ENCODE measurements at regions not wholly inside any gene's neighbourhood (a gene's known extent, or its start where the extent isn't known, plus 50 kb on each side); places are given as distances from the start of the nearest gene placed in this dataset.
A peak's percentile ranks its signal among the peaks of the same experiment; 100 is the strongest.
"Not testable (repeated sequence)": the region's sequence is repeated elsewhere in the genome, so short reads cannot be mapped to it uniquely, and the experiment has no call there.

- H4K12ac ChIP-seq (ENCODE audit: low read depth, low read length), result no peak overlapping the region
- no peaks in the 10 kb centered on the region for H3K79me1 ChIP-seq (ENCODE audit: low read length)
- no peak overlapping the region for H3K4me3 ChIP-seq (ENCODE audit: low read depth, low read length)
- no peaks in the 10 kb centered on the region for H3K9me3 ChIP-seq (ENCODE audit: insufficient read depth, low read depth, low read length)
- H3K9ac ChIP-seq (ENCODE audit: low read length), result no peak overlapping the region
- H3K14ac ChIP-seq (ENCODE audit: low read length), result no peak overlapping the region
- H2AK5ac ChIP-seq (ENCODE audit: low read length), result no peak overlapping the region
- H3K18ac ChIP-seq (ENCODE audit: low read length), result no peak overlapping the region
- peak in 1 of 2 donors; percentile 9 for DNase-seq
- no peak overlapping the region for H4K91ac ChIP-seq (ENCODE audit: low read depth, low read length)
- H3K36me3 ChIP-seq (ENCODE audit: control insufficient read depth in 1 of 2, insufficient read depth in 2 of 2, low read length in 2 of 2), result peaks cover 2 to 12% of the 10 kb centered on the region in 2 experiments
- no peak overlapping the region for H3K27ac ChIP-seq (ENCODE audit: low read depth, low read length)
- no peak overlapping the region for H3K23ac ChIP-seq (ENCODE audit: low read length)
- H3K4me2 ChIP-seq (ENCODE audit: low read length), result no peak overlapping the region
- no peaks in the 10 kb centered on the region for H3K27me3 ChIP-seq (ENCODE audit: insufficient read depth, low read length)
- H3K4ac ChIP-seq (ENCODE audit: low read depth, low read length), result no peak overlapping the region
- no peak overlapping the region for H2BK12ac ChIP-seq (ENCODE audit: low read length)
- no peaks in the 10 kb centered on the region for H3K79me2 ChIP-seq (ENCODE audit: control insufficient read depth, insufficient read depth, low read length, poor library complexity)
- H2BK120ac ChIP-seq (ENCODE audit: insufficient read depth, low read length, poor library complexity), result no peak overlapping the region
- no peaks in the 10 kb centered on the region for H3K4me1 ChIP-seq (ENCODE audit: control insufficient read depth in 1 of 2, insufficient read depth in 2 of 2, low read length in 2 of 2)
- no CpG with 5 or more reads among the region's 2 CpGs for WGBS (ENCODE audit: extremely low coverage, insufficient coverage, insufficient read length)
- no peak overlapping the region for H4K8ac ChIP-seq (ENCODE audit: low read depth, low read length)
- no peak overlapping the region for H2AFZ ChIP-seq (ENCODE audit: insufficient read depth, low read length, poor library complexity)
- no peak overlapping the region for H2BK5ac ChIP-seq (ENCODE audit: low read depth, low read length, poor library complexity)
These were observed 90.1 kb upstream of the PCAT7 start for GRCh38 chr9:94464790-94465189.

DNA sequence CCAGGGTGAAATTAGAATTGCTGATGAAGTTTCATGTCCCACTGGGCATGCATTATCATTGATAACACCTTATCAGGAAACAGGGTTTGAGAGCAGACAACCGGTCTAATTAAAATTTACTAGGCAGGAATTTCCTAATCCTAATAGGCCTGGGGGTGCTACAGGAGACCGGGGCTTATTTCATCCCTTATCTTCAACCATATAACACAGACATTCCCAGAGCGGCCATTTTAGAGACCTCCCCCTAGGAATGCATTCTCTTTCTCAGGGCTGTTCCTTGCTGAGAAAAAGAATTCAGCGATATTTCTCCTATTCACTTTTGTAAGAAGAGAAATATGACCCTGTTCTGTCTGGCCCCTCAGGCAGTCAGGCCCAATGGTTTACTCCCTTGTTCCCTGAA is 82.8 kb upstream of the PCAT7 start:
- not testable (repeated sequence) for H4K91ac ChIP-seq (ENCODE audit: low read depth, low read length); H2BK120ac ChIP-seq (ENCODE audit: insufficient read depth, low read length, poor library complexity); H3K14ac ChIP-seq (ENCODE audit: low read length); H3K9ac ChIP-seq (ENCODE audit: low read length); H3K4me2 ChIP-seq (ENCODE audit: low read length); H3K4ac ChIP-seq (ENCODE audit: low read depth, low read length); H4K12ac ChIP-seq (ENCODE audit: low read depth, low read length); H3K79me1 ChIP-seq (ENCODE audit: low read length); H4K8ac ChIP-seq (ENCODE audit: low read depth, low read length); H3K18ac ChIP-seq (ENCODE audit: low read length); DNase-seq; H2BK12ac ChIP-seq (ENCODE audit: low read length); H3K23ac ChIP-seq (ENCODE audit: low read length); H3K4me1 ChIP-seq (ENCODE audit: control insufficient read depth in 1 of 2, insufficient read depth in 2 of 2, low read length in 2 of 2); H2BK5ac ChIP-seq (ENCODE audit: low read depth, low read length, poor library complexity); H3K36me3 ChIP-seq (ENCODE audit: control insufficient read depth in 1 of 2, insufficient read depth in 2 of 2, low read length in 2 of 2); H3K27ac ChIP-seq (ENCODE audit: low read depth, low read length); H3K27me3 ChIP-seq (ENCODE audit: insufficient read depth, low read length); H3K9me3 ChIP-seq (ENCODE audit: insufficient read depth, low read depth, low read length); H2AK5ac ChIP-seq (ENCODE audit: low read length); H2AFZ ChIP-seq (ENCODE audit: insufficient read depth, low read length, poor library complexity); H3K4me3 ChIP-seq (ENCODE audit: low read depth, low read length); H3K79me2 ChIP-seq (ENCODE audit: control insufficient read depth, insufficient read depth, low read length, poor library complexity)
- WGBS (ENCODE audit: extremely low coverage, insufficient coverage, insufficient read length), result no CpG with 5 or more reads among the region's 4 CpGs

GRCh38 chr9:94472806-94473360 is 82.0 kb upstream of the PCAT7 start:
- H3K4ac ChIP-seq (ENCODE audit: low read depth, low read length), result no peak overlapping the region
- WGBS (ENCODE audit: extremely low coverage, insufficient coverage, insufficient read length), result no CpG with 5 or more reads among the region's 4 CpGs
- no peak overlapping the region for H3K9ac ChIP-seq (ENCODE audit: low read length)

GRCh38 chr9:94478755-94479730 is 75.8 kb upstream of the PCAT7 start:
- Histone ChIP-seq H2AFZ (ENCODE audit: insufficient read depth, low read length, poor library complexity) (no peak overlapping the region), H3K9me3 (ENCODE audit: insufficient read depth, low read depth, low read length) (peaks cover 7% of the 10 kb centered on the region), H2BK5ac (ENCODE audit: low read depth, low read length, poor library complexity) (no peak overlapping the region), H3K23ac (ENCODE audit: low read length) (no peak overlapping the region), H2BK120ac (ENCODE audit: insufficient read depth, low read length, poor library complexity) (no peak overlapping the region), H3K9ac (ENCODE audit: low read length) (no peak overlapping the region), H3K18ac (ENCODE audit: low read length) (no peak overlapping the region), H3K27me3 (ENCODE audit: insufficient read depth, low read length) (no peaks in the 10 kb centered on the region), H4K91ac (ENCODE audit: low read depth, low read length) (no peak overlapping the region), H2BK12ac (ENCODE audit: low read length) (no peak overlapping the region), H4K8ac (ENCODE audit: low read depth, low read length) (no peak overlapping the region), H3K4me3 (ENCODE audit: low read depth, low read length) (no peak overlapping the region), H3K27ac (ENCODE audit: low read depth, low read length) (no peak overlapping the region), H3K4me2 (ENCODE audit: low read length) (no peak overlapping the region), H3K4ac (ENCODE audit: low read depth, low read length) (no peak overlapping the region), H2AK5ac (ENCODE audit: low read length) (no peak overlapping the region), H3K14ac (ENCODE audit: low read length) (no peak overlapping the region), H4K12ac (ENCODE audit: low read depth, low read length) (no peak overlapping the region), H3K79me1 (ENCODE audit: low read length) (no peaks in the 10 kb centered on the region), H3K4me1 (ENCODE audit: control insufficient read depth in 1 of 2, insufficient read depth in 2 of 2, low read length in 2 of 2) (no peaks in the 10 kb centered on the region), H3K79me2 (ENCODE audit: control insufficient read depth, insufficient read depth, low read length, poor library complexity) (no peaks in the 10 kb centered on the region), H3K36me3 (ENCODE audit: control insufficient read depth in 1 of 2, insufficient read depth in 2 of 2, low read length in 2 of 2) (no peaks in the 10 kb centered on the region)
- no CpG with 5 or more reads among the region's 29 CpGs for WGBS (ENCODE audit: extremely low coverage, insufficient coverage, insufficient read length)
- no peak for DNase-seq

More at GRCh38 chr9:94472806-94473360, 82.0 kb upstream of the PCAT7 start:
- no peak overlapping the region for H2AK5ac ChIP-seq (ENCODE audit: low read length)
- H3K36me3 ChIP-seq (ENCODE audit: control insufficient read depth in 1 of 2, insufficient read depth in 2 of 2, low read length in 2 of 2), result no peaks in the 10 kb centered on the region
- no peak overlapping the region for H2BK5ac ChIP-seq (ENCODE audit: low read depth, low read length, poor library complexity)
- no peak overlapping the region for H2AFZ ChIP-seq (ENCODE audit: insufficient read depth, low read length, poor library complexity)
- H3K4me3 ChIP-seq (ENCODE audit: low read depth, low read length), result no peak overlapping the region
- H3K14ac ChIP-seq (ENCODE audit: low read length), result no peak overlapping the region
- no peak overlapping the region for H4K8ac ChIP-seq (ENCODE audit: low read depth, low read length)
- no peak overlapping the region for H2BK120ac ChIP-seq (ENCODE audit: insufficient read depth, low read length, poor library complexity)
- DNase-seq, result no peak
- H3K79me2 ChIP-seq (ENCODE audit: control insufficient read depth, insufficient read depth, low read length, poor library complexity), result no peaks in the 10 kb centered on the region
- H3K18ac ChIP-seq (ENCODE audit: low read length), result no peak overlapping the region
- no peak overlapping the region for H3K23ac ChIP-seq (ENCODE audit: low read length)
- no peak overlapping the region for H2BK12ac ChIP-seq (ENCODE audit: low read length)
- no peaks in the 10 kb centered on the region for H3K27me3 ChIP-seq (ENCODE audit: insufficient read depth, low read length)
- no peak overlapping the region for H4K91ac ChIP-seq (ENCODE audit: low read depth, low read length)
- H3K79me1 ChIP-seq (ENCODE audit: low read length), result no peaks in the 10 kb centered on the region
- H4K12ac ChIP-seq (ENCODE audit: low read depth, low read length), result no peak overlapping the region
- H3K9me3 ChIP-seq (ENCODE audit: insufficient read depth, low read depth, low read length), result no peaks in the 10 kb centered on the region
- no peak overlapping the region for H3K27ac ChIP-seq (ENCODE audit: low read depth, low read length)
- H3K4me1 ChIP-seq (ENCODE audit: control insufficient read depth in 1 of 2, insufficient read depth in 2 of 2, low read length in 2 of 2), result no peaks in the 10 kb centered on the region
- no peak overlapping the region for H3K4me2 ChIP-seq (ENCODE audit: low read length)
